Urinary bladder (tissue), 3 donors: ENCODE measurements at regions not wholly inside any gene's neighbourhood (a gene's known extent, or its start where the extent isn't known, plus 50 kb on each side); places are given as distances from the start of the nearest gene placed in this dataset.

ENCODE experiments used
- DNase-seq: peaks from one replicate; pipeline ENCODE4 v3.0.0-alpha.2; 2015; ENCODE audit errors: extremely low spot score
- H3K27ac ChIP-seq: one replicate; pipeline ENCODE4 v1.5.1; 2013; ENCODE audit warnings: low read depth, mild to moderate bottlenecking, moderate library complexity
- H3K36me3 ChIP-seq: one replicate; pipeline ENCODE4 v1.6.1; 2013; ENCODE audit warnings: mild to moderate bottlenecking, moderate library complexity; ENCODE audit not compliant: insufficient read depth
- H3K4me1 ChIP-seq: one replicate; pipeline ENCODE4 v1.6.1; 2013; ENCODE audit warnings: mild to moderate bottlenecking, moderate library complexity; ENCODE audit not compliant: insufficient read depth
- H3K4me3 ChIP-seq: one replicate; pipeline ENCODE4 v1.5.1; 2013; ENCODE audit warnings: low read depth, low read length
- WGBS: extraction: QIAGEN DNeasy Blood & Tissue Kit; methylation state at CpG from one replicate; pipeline ENCODE4 v1.1.7; 2013; 5-methylcytosine and 5-hydroxymethylcytosine counted together
- donor health status: healthy with polysubstance abuse.
- donor health status: healthy.

GRCh38 chr18:61714421-61714820, 178.4 kb downstream of the RNF152 start:
- DNase-seq: no peak
- Histone ChIP-seq H3K36me3 (no peaks in the 10 kb centered on the region), H3K27ac (no peak overlapping the region), H3K4me3 (no peak overlapping the region), H3K4me1 (no peaks in the 10 kb centered on the region)
- 97% methylated on average over 1 of the region's 1 CpG for WGBS

GRCh38 chr18:61713502-61713901, 179.3 kb downstream of the RNF152 start:
- Histone ChIP-seq H3K4me1 (no peaks in the 10 kb centered on the region), H3K4me3 (no peak overlapping the region), H3K27ac (no peak overlapping the region), H3K36me3 (no peaks in the 10 kb centered on the region)
- no peak for DNase-seq

- H3K4me3 ChIP-seq: no peak overlapping the region
- DNase-seq: no peak
- no peaks in the 10 kb centered on the region for H3K36me3 ChIP-seq
- 91% methylated on average over 1 of the region's 1 CpG for WGBS
- H3K4me1 ChIP-seq: no peaks in the 10 kb centered on the region
- no peak overlapping the region for H3K27ac ChIP-seq
These were observed 182.7 kb downstream of the RNF152 start for GRCh38 chr18:61710082-61710620.

- no peak overlapping the region for H3K27ac ChIP-seq
- no peak for DNase-seq
- 54% methylated on average over 3 of the region's 3 CpGs for WGBS
- H3K36me3 ChIP-seq: no peaks in the 10 kb centered on the region
- H3K4me1 ChIP-seq: no peaks in the 10 kb centered on the region
- no peak overlapping the region for H3K4me3 ChIP-seq
These were observed 186.4 kb downstream of the RNF152 start for GRCh38 chr18:61706276-61706915.

GRCh38 chr18:61703508-61703907, 189.3 kb downstream of the RNF152 start:
- Histone ChIP-seq H3K27ac (no peak overlapping the region), H3K36me3 (no peaks in the 10 kb centered on the region), H3K4me3 (no peak overlapping the region), H3K4me1 (no peaks in the 10 kb centered on the region)
- no peak for DNase-seq

- Histone ChIP-seq H3K27ac (no peak overlapping the region), H3K4me1 (no peaks in the 10 kb centered on the region), H3K4me3 (no peak overlapping the region), H3K36me3 (no peaks in the 10 kb centered on the region)
- no peak for DNase-seq
- 86% methylated on average over 3 of the region's 3 CpGs for WGBS
These were observed 190.8 kb downstream of the RNF152 start for GRCh38 chr18:61702007-61702406.

- 85% methylated on average over 5 of the region's 5 CpGs for WGBS
- Histone ChIP-seq H3K36me3 (no peaks in the 10 kb centered on the region), H3K4me1 (no peaks in the 10 kb centered on the region), H3K27ac (no peak overlapping the region), H3K4me3 (no peak overlapping the region)
- no peak for DNase-seq
These were observed 193.3 kb downstream of the RNF152 start for GRCh38 chr18:61699397-61700110.

GRCh38 chr18:61697306-61697909, 195.4 kb downstream of the RNF152 start:
- 78% methylated on average over 2 of the region's 2 CpGs for WGBS
- no peak for DNase-seq

GRCh38 chr18:61694236-61694635, 198.6 kb downstream of the RNF152 start:
- 88% methylated on average over 3 of the region's 3 CpGs for WGBS
- Histone ChIP-seq H3K4me3 (no peak overlapping the region), H3K27ac (no peak overlapping the region), H3K36me3 (no peaks in the 10 kb centered on the region), H3K4me1 (no peaks in the 10 kb centered on the region)
- DNase-seq: no peak

More at GRCh38 chr18:61697306-61697909, 195.4 kb downstream of the RNF152 start:
- H3K27ac ChIP-seq: no peak overlapping the region
- H3K4me1 ChIP-seq: no peaks in the 10 kb centered on the region
- H3K4me3 ChIP-seq: no peak overlapping the region
- H3K36me3 ChIP-seq: no peaks in the 10 kb centered on the region

GRCh38 chr18:61690418-61691138, 202.2 kb downstream of the RNF152 start:
- Histone ChIP-seq H3K36me3 (no peaks in the 10 kb centered on the region), H3K4me3 (no peak overlapping the region), H3K27ac (no peak overlapping the region), H3K4me1 (no peaks in the 10 kb centered on the region)
- 84% methylated on average over 5 of the region's 5 CpGs for WGBS
- DNase-seq: no peak

- 78% methylated on average over 8 of the region's 8 CpGs for WGBS
- no peaks in the 10 kb centered on the region for H3K36me3 ChIP-seq
- no peak overlapping the region for H3K27ac ChIP-seq
- no peaks in the 10 kb centered on the region for H3K4me1 ChIP-seq
- no peak overlapping the region for H3K4me3 ChIP-seq
- DNase-seq: no peak
These were observed 205.5 kb downstream of the RNF152 start for GRCh38 chr18:61687317-61687716.

- H3K27ac ChIP-seq: no peak overlapping the region
- no peak for DNase-seq
- no peaks in the 10 kb centered on the region for H3K36me3 ChIP-seq
- no peak overlapping the region for H3K4me3 ChIP-seq
- no peaks in the 10 kb centered on the region for H3K4me1 ChIP-seq
- WGBS: 64% methylated on average over 2 of the region's 2 CpGs
These were observed 209.0 kb downstream of the RNF152 start for GRCh38 chr18:61683856-61684255.

- H3K4me1 ChIP-seq: no peaks in the 10 kb centered on the region
- H3K27ac ChIP-seq: no peak overlapping the region
- H3K36me3 ChIP-seq: no peaks in the 10 kb centered on the region
- H3K4me3 ChIP-seq: no peak overlapping the region
- DNase-seq: no peak
- 65% methylated on average over 2 of the region's 2 CpGs for WGBS
These were observed 211.7 kb downstream of the RNF152 start for GRCh38 chr18:61681065-61681464.
